GM19397 (cell line): ENCODE measurements at regions not wholly inside any gene's neighbourhood (a gene's known extent, or its start where the extent isn't known, plus 50 kb on each side); places are given as distances from the start of the nearest gene placed in this dataset.

ENCODE experiments used
- ATAC-seq: cut with Tn5 transposase; IDR thresholded peaks from one replicate; pipeline ENCODE4 v1.9.1; 2021; ENCODE audit warnings: mild to moderate bottlenecking, moderate library complexity; ENCODE audit not compliant: unreplicated experiment

- ATAC-seq = no peak
Observed at GRCh38 chr15:98410328-98410727, 238.0 kb upstream of the IGF1R start.

GRCh38 chr15:98412852-98413251 is 235.5 kb upstream of the IGF1R start:
- ATAC-seq = no peak

GRCh38 chr15:98413933-98414546 is 234.3 kb upstream of the IGF1R start:
- ATAC-seq = no peak

GRCh38 chr15:98416222-98416855 is 232.0 kb upstream of the IGF1R start:
- ATAC-seq = no peak

GRCh38 chr15:98417346-98417745 is 231.0 kb upstream of the IGF1R start:
- ATAC-seq = no peak

GRCh38 chr15:98418122-98418521 is 230.2 kb upstream of the IGF1R start:
- ATAC-seq = no peak

GRCh38 chr15:98419173-98419780 is 229.1 kb upstream of the IGF1R start:
- ATAC-seq = no peak

- ATAC-seq = no peak
Observed at GRCh38 chr15:98420837-98421236, 227.5 kb upstream of the IGF1R start.

GRCh38 chr15:98421419-98422129 is 226.8 kb upstream of the IGF1R start:
- ATAC-seq = peak; percentile 87

- ATAC-seq = no peak
Observed at GRCh38 chr15:98422130-98422478, 226.2 kb upstream of the IGF1R start.

GRCh38 chr15:98425173-98425572 is 223.2 kb upstream of the IGF1R start:
- no peak for ATAC-seq

- ATAC-seq = no peak
Observed at GRCh38 chr15:98427321-98427720, 221.0 kb upstream of the IGF1R start.

- ATAC-seq = peak; percentile 73
Observed at GRCh38 chr15:98428253-98428989, 219.9 kb upstream of the IGF1R start.

GRCh38 chr15:98431171-98431570 is 217.2 kb upstream of the IGF1R start:
- ATAC-seq = no peak

GRCh38 chr15:98433346-98433745 is 215.0 kb upstream of the IGF1R start:
- no peak for ATAC-seq

- ATAC-seq = no peak
Observed at GRCh38 chr15:98433856-98434255, 214.5 kb upstream of the IGF1R start.

GRCh38 chr15:98437752-98438151 is 210.6 kb upstream of the IGF1R start:
- no peak for ATAC-seq

- ATAC-seq = no peak
Observed at GRCh38 chr15:98438326-98438725, 210.0 kb upstream of the IGF1R start.

GRCh38 chr15:98438907-98439306 is 209.4 kb upstream of the IGF1R start:
- ATAC-seq = no peak

GRCh38 chr15:98439523-98439942 is 208.8 kb upstream of the IGF1R start:
- no peak for ATAC-seq

- ATAC-seq = no peak
Observed at GRCh38 chr15:98440917-98441316, 207.4 kb upstream of the IGF1R start.
